GM12892 (cell line): ENCODE measurements at regions not wholly inside any gene's neighbourhood (a gene's known extent, or its start where the extent isn't known, plus 50 kb on each side); places are given as distances from the start of the nearest gene placed in this dataset.

Source experiments
- DNase-seq: peaks from one replicate; pipeline ENCODE4 v3.0.0; 2011; ENCODE audit not compliant: insufficient read length
- FAIRE-seq: peaks from 2 replicates; lab custom pipeline; 2011; peaks lifted over from hg19 to GRCh38; lab: Jason Lieb, UNC
- POLR2A ChIP-seq: IDR thresholded peaks from 2 replicates; pipeline ENCODE4 v1.6.1; 2011; ENCODE audit warnings: low read depth, low read length, control low read depth
- POLR2AphosphoS5 ChIP-seq: IDR thresholded peaks from 2 replicates; pipeline ENCODE4 v1.6.1; 2011; ENCODE audit warnings: low read depth, low read length, control low read depth
- TAF1 ChIP-seq: IDR thresholded peaks from 2 replicates; pipeline ENCODE4 v1.6.1; 2011; ENCODE audit warnings: low read depth, mild to moderate bottlenecking, control low read depth, low read length, borderline replicate concordance

DNA sequence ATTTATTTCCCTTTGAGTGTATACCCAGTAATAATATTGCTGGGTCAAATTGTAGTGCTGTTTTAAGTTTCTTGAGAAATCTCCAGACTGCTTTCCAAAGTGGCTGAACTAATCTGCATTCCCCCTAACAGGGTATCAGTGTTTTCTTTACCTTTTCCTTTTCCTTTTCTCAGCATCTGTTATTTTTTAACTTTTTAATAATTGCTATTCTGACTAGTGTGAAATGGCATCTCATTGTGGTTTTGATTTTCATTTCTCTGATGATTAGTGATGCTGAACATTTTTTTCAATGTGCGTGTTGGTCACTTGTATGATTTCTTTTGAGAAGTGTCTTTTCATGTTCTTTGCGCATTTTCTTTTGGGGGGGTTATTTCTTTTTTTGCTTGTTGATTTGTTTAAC lies 374.9 kb upstream of the BRINP3 start:
- no peak for TF ChIP-seq POLR2A
- no peak for TF ChIP-seq POLR2AphosphoS5
- no peak for TF ChIP-seq TAF1
- no peak for DNase-seq
- FAIRE-seq: no peak

DNA sequence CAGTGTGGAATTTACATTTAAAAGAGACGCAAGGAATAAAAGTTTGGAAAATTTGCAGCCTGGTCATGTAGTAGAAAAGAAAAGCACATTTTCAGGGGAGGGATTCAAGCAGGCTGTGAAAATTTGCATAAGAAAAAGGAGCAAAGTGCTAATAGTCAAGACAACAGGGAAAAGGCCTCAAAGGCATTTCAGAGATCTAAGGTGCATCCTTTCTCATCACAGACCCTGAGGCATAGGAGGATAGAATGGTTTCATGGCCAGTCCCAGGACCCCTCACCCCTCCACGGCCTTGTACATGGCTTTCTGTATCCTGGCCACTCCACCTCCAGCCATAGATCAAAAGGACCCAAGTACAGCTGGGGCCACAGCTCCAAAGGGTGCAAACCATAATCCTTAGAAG lies 380.5 kb upstream of the BRINP3 start:
- FAIRE-seq (no peak), DNase-seq (no peak)
- TF ChIP-seq TAF1 (no peak), POLR2A (no peak)

DNA sequence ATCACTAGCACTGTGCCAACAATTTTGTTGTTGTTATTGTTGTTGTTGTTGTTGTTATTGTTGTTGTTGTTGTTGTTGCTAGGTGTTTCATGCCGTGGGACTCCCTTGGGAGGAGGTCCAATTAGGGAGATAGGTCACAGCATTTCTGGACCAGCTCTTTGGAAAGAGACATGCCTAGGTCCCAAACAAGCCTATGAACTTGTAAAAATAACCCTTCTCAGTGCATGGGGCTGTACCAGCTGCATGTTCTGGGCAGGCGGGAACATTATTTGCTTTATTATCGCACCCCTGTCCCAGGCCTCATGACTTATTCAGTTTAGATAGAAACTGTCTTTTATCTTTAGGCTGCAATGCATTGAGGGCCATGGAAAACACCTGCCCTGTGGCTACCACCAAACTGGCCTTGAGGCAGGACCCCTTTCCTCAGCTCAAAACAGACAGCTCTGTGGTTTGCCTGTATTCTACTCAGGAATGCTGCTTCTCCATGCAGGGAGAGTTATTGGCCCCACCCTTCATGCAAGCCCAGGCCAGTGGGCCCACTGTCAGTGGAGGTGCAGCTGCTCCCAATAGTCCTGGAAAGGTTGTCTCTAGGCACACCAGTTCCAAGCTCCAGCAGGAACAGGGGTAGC lies 386.5 kb upstream of the BRINP3 start:
- FAIRE-seq: no peak
- TF ChIP-seq TAF1: no peak
- TF ChIP-seq POLR2AphosphoS5: no peak
- no peak for TF ChIP-seq POLR2A
- no peak for DNase-seq

DNA sequence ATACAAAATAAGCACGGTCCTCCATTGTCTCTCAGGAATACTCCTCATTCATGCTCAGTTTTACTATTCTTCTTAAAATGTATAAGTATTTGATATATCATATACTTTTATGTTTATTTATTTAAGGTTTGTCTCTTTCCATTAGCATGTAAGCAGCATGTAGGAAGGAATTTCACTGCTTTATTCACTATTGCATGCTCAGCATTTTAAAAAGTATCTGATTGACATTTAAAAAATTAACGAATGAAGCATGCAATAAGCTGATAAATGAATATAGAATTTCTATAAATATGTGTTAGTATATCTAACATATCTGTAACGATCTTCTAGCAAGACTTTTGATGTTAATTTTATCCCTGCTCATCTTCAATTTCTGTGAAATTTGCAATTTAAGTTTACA lies 402.7 kb upstream of the BRINP3 start:
- no peak for FAIRE-seq
- TF ChIP-seq POLR2A: no peak
- TF ChIP-seq TAF1: no peak
- no peak for TF ChIP-seq POLR2AphosphoS5
- no peak for DNase-seq

DNA sequence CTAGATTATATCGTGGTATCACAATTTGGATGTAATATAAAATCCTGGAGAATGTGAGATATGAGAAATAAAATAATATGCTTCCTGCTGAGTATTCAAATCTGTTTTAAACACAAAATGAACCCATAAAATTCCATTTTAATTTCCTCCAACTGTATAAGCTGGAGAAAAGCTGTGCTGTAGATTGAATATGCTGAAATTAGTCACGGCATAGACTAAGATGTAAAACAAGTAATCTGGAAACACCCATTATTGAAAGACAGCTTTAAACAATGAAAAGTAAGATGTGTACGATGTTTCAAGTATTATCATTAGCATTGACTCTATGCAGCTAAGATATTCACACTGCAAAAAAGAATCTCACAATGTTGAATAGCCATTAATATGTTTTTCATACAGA lies 403.4 kb upstream of the BRINP3 start:
- FAIRE-seq (no peak), DNase-seq (no peak)
- TF ChIP-seq POLR2AphosphoS5 (no peak), POLR2A (no peak), TAF1 (no peak)

DNA sequence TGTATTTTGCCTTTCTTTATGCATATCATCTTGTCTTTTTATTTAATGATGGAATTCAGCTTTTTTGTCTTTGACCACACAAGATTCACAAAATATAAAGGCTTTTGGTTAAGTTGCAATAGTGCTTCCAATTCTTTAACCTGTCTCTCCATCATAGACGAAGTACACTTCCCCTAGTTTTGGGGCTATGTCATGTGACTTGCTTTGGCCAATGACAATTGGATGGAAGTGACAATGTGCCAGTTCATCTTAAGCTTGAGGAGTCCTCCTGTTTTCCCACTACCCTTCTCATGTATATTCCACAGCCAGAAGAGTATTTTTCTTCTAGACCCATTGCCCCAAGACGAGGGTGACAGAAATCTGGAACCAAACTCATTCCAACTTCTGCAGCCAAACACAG lies 419.6 kb upstream of the BRINP3 start:
- no peak for FAIRE-seq
- DNase-seq: no peak
- TF ChIP-seq POLR2A (no peak), TAF1 (no peak), POLR2AphosphoS5 (no peak)

DNA sequence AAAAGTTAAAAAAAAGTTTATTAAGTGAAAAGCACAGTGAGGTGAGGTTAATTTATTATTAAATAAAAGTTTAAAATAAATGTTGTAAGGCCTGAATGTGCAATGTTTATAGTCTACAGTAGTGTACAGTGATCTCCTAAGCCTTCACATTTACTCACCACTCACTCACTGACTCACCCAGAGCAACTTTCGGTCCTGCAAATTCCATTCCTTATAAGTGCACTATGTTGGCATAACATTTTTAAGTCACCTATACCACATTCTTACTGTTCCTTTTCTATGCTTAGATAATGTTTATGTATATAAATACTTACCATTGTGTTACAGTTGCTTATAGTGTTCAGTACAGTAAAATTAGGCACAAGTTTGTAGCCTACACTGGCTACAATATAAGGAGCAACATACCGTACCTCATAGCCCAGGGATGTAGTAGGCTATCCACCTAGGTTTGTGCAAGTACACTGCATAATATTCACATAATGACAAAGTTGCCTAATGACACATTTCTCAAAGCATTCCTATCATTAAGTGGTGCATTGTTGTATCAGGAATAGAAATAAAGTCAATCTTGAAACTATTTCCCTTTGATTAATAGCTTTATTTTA lies 426.5 kb upstream of the BRINP3 start:
- no peak for FAIRE-seq
- TF ChIP-seq POLR2A (no peak), POLR2AphosphoS5 (no peak), TAF1 (no peak)
- DNase-seq: no peak

DNA sequence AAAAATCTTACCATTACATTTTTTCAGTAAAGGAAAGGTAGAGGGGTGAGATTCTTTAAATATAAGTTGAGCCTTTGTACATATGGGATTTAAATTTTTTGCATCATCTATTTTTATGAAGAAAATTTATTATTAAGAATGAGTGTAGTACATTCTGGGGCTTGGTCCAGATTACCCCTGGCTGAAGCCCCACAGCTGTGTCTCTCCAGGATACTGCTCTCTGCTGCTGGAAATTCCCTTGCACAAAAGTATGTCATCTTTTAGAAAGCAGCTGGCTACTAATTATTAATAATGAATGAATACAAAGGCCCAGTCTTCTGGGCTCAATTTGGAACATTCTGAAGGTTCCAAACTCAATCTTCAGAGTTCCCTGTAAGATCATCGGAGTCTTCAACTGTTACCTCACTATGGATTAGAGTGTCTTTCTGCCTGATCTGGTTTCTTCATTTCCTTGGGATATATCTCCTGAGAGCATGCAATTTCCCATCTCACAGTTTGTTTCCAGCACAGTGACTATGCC lies 428.6 kb upstream of the BRINP3 start:
- FAIRE-seq (no peak), DNase-seq (no peak)
- TF ChIP-seq TAF1 (no peak), POLR2A (no peak), POLR2AphosphoS5 (no peak)

DNA sequence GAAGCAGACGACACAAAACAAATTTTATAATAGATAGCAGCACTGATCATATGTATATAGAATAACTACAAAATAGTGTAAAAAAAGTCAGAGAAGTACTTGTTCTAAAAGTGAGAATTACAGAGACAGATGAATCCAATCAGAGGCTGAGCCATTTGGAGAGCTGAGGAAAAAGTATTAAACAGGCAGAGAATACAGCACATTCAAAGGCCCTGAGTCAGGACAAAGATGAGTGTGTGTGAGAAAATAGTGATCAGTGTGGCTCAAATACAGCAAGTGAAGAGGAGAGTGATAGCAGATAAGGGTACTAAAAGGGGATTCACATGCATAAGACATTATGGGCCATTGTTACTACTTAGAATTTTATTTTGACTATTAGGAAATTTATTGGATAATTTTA lies 430.6 kb upstream of the BRINP3 start:
- TF ChIP-seq POLR2AphosphoS5: no peak
- TF ChIP-seq POLR2A: no peak
- TF ChIP-seq TAF1: no peak
- no peak for FAIRE-seq
- no peak for DNase-seq

DNA sequence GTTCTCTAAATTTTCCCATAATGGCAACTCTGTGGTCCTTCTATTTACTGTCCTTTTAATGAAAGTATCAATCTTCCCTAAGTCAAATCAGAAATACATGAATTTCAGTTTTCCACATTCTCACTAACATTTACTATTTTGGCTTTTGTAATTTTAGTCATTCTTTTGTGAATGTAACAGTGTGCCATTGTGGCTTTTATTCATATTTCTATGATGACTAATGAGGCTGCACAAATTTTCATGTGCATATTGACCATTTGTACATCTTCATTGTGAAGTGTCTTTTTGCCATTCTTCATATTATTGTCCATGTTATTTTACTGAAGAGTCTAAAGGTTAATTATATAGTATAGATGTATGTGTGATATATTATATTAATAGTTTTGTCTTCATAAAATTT lies 431.0 kb upstream of the BRINP3 start:
- TF ChIP-seq POLR2AphosphoS5 (no peak), TAF1 (no peak)
- FAIRE-seq (no peak), DNase-seq (no peak)

DNA sequence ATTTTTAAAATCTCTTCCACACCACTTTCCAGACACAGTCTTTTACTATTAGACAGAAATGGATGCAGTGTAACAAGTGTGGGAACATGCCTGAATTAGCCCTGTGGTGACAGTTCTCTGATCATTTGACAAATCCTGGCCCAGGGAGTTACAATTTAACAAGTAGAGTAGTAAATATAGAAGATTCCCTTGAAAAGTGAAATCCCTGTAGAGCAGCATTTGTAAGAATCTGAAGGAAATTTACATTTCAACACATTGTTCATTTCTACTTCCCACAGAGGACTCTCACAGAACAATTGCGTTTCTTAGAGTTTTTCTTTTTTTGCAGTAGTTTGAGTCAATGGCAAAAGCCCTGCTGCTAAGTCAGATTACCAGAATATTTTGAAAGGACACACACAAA lies 458.3 kb upstream of the BRINP3 start:
- DNase-seq (no peak), FAIRE-seq (no peak)
- no peak for TF ChIP-seq TAF1
- TF ChIP-seq POLR2A: no peak

DNA sequence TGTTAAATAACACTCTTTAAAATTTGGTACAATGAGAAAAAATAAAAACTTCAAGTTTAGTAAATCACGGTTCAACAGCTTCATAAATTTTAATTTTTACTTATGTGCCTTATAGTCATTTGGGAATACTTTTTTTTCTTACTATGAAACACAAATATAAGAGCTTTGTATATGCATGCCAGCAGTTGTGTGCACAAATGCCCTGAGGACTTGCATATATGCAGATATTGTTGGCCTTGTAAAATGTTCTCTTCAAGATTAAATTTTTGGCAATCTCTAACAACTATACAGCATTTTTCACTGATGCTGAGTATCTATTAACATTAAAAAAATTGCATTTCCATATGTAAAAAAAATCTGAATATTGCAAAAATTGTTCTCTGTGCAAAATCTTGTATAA lies 458.7 kb upstream of the BRINP3 start:
- FAIRE-seq (no peak), DNase-seq (no peak)
- TF ChIP-seq POLR2A: no peak
- no peak for TF ChIP-seq TAF1
- TF ChIP-seq POLR2AphosphoS5: no peak
